Stimulated activated naive CD4-positive, alpha-beta T cell (primary cell): ENCODE measurements at regions not wholly inside any gene's neighbourhood (a gene's known extent, or its start where the extent isn't known, plus 50 kb on each side); places are given as distances from the start of the nearest gene placed in this dataset.
"Not testable (repeated sequence)": the region's sequence is repeated elsewhere in the genome, so short reads cannot be mapped to it uniquely, and the experiment has no call there.

Experiments
- DNase-seq, 6 experiments: peaks; one replicate each; lab custom pipeline; 2025; lab: John Stamatoyannopoulos, UW

DNA sequence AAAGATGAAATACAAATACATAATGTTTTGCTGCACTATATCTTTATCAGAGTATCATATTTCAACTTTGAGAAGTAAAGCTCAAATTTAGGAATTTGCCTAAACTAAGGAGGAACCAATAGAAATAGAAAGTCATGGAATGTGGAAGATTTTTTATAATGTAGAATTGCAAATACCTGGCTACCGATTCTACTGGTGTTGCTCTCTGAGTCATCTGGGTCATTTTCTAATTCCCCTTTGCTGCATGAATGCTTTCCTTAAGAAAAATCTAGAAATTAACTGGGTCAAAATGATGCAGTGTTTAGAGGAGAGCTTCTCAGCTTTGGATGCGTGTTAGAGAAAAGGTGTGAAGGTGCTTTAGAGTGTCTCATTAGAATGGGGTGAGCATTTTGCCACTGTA, 568.9 kb upstream of the ANKRD30A start:
- no peak for DNase-seq

DNA sequence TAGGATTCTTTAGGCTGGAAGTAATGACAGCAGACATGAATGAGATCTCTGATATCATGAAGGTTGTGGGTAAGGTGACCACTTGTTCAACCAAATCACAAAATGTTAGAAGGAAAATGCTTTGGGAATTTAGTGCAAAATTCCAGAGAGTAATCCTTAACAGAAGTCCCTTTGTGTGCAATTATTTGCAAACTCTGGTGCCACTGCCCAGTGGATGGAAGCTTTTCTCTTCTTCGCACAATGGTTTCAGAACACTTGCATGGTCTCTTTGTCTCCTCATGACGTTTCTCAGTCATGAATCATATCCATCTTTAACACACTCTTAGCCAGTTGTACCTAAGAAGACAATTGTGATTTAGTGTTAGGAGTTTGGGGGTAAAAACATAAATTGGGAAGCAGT, 570.4 kb upstream of the ANKRD30A start:
- DNase-seq = no peak

DNA sequence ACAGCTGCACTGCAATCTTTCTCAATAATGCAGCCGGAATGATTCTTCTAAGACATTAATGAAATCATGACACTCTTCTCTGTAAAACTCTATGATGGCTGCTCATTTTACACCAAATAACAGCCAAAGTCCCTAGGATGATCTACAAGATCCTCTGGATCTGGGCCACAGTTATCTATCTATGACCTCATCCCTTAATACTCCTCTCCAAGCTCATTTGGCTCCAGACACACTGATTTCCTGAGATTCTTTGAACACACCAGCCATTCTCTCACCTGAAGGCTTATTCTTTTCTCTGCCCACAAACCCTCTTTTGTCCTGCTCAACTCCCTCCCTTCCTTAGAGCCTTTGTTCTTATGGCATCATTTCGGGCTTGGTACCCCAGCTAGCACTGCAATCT, 577.4 kb upstream of the ANKRD30A start:
- DNase-seq = no peak

DNA sequence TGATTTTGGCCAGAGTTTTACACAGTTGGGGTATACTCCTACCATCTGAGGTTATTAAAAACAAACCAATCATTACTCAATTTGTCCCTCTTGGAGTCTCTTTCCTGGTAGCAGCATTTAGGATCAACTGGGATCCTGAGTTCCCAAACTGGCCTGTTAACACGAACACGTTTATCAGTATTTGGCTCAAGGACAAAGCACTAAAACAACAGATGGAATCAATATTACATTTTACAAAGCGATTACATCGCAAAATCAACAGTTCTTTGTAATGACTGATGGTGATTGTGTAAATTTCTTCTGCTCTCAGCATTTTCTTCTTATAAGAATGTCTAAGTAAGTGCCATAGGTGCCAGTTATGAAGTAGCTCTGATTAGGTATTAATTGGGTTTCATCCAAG, 582.9 kb upstream of the ANKRD30A start:
- no peak for DNase-seq

DNA sequence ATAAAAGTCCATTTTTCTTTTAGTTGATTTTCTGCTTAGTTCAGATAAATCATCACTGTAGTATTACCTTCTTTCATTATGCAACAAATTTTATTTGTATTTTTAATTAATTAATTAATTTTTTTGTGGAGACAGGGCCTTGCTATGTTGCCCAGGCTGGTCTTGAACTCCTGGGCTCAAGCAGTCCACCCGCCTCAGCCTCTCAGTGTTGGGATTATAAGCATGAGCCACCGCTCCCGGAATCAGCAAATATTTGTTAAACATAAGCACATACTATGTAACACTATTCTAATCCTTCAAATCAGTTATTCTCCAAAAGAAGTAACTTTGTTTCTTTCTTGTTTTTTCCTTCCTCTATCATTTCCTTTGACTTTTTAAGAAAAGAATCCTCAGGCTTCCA, 584.8 kb upstream of the ANKRD30A start:
- no peak for DNase-seq

DNA sequence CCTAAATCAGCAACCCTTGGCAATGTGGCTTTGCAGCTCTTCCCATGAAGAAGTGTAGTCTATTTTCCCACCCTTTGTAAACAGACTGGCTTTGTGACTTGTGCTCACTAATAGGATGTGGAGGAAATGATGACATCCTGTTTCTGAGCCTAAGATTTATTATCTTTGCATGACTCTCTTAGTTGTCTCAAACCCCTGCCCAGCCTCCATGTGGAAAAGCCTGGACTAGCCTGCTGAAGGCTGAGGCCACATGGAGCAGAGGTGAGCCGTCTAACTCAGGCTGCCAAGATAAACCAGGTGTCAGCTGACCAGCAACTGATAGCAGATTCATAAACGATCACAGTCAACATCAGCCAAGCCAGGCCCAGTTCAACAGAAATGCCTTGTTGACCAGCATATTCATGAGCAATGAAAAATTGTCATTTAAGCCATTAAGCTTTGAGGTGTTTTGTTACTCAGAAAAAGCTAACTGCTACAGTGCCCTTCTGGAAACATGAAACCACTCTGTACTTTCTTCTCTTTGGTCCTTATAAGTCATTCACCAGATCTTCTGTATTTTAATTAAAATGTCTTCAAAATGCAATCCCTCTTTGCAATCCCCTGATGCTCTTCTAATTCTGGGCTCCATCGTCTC, 586.3 kb upstream of the ANKRD30A start:
- no peak for DNase-seq

DNA sequence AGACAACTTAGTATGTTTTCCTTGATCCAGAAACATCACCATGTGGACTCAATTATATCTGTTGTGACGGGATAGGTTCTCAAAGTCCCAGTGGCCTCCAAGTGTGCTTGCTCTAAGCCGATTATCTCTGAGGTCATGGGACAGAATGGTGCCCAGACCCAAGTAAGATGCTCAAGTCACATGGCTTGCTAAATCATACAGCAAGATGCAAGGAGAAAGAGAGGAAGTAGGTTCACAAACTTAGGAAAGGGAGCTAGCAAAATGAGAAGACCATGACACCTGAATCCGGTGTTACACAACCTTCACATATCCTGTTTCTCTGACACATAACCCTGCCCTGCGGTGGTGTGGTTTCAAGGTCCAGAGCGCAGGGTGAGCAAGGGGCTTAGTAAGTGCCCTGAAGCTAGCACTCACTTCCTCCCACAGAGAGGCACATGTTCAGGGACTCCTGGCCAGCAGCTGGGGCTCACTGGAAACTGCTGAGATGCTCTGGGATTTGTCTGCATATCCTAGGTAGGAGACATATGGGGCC, 590.9 kb upstream of the ANKRD30A start:
- no peak for DNase-seq

DNA sequence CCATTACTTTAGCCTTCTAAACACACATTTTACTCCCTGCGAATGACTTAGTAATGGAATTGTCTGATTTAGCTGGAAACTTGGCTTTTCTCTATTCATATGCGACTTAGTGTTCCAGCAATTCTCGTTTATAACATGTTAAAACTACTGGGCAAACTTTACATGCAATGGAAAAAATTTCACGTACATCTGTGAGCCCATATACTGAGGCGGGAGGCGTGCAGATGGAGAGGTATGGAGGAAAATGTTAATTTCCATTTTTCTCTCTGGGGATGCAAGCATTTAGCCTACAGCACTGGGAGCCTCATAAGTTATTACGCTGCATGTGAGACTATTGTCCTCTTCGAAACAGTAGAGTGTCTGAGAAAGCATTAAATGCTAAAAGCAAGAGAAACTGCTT, 591.5 kb upstream of the ANKRD30A start:
- DNase-seq = no peak

DNA sequence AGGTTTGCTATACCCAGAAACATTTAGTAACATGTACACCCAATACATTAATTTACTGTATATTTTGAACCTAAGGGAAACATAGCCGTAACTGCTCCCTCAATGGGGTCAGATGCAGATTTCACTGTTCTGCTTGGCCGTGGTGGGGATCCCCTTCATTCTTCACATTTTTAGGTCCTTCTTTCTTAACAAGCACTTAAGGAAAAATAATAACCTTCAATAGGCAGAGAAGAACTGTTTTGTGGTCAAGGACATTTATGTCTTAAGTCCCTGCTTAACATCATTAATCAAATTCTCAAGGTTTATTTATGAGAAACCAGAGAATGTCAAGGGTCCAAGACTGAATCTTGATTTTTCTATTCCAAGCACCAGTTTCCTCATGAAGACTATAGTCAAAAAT, 592.1 kb upstream of the ANKRD30A start:
- DNase-seq = no peak

DNA sequence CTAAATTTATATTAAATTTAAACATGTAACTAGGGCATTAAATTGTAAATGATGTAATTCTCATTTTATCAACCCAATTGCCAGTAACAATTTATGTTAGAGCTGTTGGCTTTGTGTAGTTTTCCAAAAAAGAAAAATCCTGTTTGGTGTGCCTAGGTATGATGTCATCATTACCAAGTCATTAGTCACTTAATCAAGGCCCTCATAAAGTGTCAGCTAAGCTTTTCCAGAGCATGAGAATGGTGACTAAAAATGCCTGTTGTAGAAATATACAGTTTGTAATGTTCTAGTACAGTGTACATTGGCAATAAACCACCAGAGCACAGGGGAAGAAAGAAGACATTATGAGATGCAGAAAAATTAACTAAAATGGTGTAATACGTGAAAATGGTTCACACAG, 593.8 kb upstream of the ANKRD30A start:
- no peak for DNase-seq

DNA sequence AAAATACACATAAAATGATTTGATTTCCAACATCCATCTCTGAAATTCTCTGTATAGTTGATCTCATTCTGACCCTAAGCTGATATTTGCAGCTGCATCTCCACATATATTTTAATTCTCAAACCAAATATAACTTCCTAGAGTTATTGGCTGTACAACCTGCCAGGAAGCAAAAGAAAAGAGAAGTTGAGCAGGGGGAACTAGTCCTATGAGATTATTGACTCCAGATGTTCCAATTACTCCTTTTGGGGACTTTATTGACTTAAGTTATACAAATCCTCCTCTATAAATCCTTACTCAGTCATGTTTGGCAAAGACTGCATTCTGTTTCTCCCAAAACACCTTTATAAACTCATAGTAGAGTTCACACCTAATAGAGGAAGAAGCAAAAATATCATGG, 599.4 kb upstream of the ANKRD30A start:
- no peak for DNase-seq

DNA sequence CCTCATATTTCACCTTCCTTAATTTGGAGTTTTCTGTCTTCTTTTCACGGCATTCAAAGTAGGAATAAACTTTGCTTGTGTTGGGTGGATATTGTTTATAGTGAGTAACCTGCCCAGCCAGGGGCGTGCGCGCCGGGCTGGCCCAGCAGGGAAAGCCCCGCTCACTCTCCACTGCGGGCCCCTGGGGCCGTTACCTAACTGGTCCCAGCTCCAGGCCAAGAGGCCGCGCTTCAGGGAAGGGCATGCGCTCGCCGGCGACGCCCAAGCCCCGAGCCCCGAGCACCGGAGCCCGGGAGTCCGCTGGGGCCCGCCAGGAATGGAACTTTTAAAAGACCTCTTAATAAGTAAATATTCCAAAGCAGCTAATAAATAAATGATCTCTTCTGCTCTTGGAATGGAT, 601.3 kb upstream of the ANKRD30A start:
- not testable (repeated sequence) for DNase-seq

DNA sequence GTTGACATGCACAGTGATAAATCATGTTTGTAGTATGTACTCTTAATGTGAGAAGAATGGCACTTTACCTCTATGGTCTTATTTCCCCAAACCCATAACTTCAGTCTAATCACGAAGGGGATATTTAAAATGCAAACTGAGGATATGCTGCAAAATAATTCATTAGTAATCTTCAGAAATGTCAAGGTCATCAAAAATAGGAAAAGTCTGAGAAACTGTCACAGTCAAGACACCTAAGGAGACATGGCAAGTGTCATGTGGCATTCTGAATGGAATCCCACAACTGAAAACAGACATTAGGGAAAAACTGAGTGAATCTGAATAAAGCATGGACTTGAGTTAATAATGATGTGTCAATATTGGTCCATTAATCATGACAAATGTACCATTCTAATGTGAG, 605.5 kb upstream of the ANKRD30A start:
- DNase-seq = no peak

DNA sequence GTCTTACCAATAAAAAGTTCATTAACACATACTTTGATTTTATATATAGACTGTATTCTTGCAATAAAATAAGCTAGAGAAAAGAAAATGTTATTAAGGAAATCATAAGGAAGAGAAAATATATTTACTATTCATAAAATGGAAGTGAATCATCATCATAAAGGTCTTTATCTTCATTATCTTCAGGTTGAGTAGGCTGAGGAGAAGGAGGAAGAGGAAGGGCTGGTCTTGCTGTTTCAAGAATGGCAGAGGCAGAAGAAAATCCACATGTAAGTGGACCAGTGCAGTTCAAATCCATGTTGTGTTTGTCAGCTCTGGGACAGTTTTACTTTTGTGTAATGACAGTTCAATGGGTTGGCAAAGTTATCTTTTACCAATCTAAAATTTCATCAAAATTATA, 609.1 kb upstream of the ANKRD30A start:
- no peak for DNase-seq

DNA sequence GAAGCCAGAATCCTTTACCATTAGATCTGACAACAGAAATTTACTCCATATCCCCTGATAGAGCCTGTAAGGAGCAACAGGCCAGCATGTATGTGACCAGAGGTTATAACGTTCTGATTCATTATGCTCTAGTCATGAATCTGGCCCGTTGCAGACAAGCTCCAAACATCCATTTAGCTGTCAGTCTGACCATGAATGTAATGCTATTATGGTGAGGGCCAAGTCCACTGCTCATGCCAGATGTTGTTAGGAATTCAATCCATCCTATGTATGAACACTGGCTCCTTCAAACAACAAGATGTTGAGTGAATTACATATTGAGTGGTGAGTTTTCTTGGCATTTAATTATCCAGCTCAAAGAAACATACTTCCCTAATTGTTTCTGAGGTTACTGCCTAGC, 610.1 kb upstream of the ANKRD30A start:
- no peak for DNase-seq

DNA sequence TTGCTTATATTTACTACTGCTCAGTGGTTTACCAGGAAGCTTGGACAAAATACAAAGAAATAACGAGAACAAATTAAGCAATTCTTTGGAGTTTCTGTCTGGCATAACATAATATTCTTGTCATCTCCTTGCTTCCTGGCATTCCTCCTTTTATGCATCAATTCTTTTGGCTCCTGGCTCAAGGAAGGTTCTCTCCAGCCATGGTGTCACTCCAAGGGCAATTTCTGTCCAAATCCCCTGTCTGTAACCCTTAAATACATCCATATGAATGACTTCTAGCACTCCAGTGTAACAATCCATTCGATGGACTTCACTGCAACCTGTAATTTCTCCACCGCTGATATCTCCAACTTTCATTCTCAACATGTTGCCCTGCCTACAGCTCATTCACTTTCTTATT, 617.7 kb upstream of the ANKRD30A start:
- no peak for DNase-seq

DNA sequence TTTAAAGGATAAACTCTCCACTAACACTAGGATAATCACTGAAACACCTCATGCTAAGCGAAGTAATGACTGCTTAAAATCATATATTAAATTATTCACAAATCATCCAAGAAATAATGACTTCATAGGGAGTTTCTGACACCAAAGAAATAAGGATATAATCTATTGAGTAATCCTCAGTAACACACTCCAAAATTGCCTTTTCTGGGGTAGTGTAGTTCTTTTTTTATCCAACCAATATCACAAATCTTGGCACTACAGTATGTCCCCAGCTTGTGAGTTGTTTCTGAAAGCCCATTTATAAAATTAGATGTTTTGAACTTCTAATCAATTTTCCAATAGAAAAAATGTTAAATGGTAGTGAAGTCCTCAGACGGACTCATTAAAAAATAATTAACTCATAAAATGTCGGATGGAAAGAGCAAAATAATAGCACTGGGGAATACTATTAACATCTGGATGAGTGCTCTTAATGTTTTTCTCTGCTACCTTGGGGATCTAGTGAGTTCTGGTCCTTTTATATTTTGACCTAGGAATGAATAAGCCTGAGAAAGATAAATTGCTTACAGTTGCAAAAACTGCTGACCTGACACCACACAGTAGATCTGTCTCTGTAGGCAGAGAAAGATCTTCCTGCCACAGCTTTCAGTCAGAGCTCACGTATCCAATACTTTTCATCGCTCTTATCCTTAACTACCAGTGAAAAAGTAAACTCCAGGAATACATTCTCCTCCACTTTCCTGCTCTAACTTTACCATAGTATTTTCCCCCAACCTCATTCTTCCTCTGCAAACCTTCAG, 618.5 kb upstream of the ANKRD30A start:
- no peak for DNase-seq

DNA sequence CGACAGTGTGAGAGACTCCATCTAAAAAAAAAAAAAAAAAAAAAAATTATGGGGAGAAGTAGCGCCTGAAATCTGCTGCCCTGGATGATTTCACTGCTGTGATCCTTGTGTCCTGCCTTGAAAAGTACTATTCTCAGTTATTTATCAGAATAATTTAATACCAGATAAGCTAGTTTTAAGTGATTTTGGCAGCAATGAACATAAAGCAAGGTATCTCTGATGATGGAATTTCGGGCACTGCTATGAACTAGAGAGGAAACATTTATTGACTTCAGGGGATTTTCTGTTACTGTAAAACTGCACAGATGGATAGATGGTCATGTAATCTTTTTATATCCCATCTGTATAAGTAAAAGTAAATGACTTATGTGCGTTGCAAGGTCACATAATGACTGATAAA, 619.1 kb upstream of the ANKRD30A start:
- no peak for DNase-seq

DNA sequence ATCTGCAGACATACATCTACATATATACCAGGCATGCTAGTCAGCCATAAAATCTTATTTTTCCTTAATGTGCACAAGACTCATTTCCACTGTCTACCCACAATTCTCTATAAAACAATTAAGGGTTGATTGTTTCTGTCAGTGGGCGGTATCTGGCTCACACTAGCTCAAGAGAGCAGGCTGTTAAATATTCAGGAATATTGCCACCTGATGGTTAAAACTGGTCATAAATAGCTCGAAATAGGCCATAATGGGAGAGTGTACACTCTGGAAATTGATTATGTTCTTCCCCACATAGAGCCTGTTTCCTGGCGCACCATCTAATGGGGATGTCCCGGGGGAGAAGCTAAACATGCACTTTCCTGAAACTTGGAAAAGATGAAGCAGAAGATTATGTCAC, 620.6 kb upstream of the ANKRD30A start:
- DNase-seq = no peak

DNA sequence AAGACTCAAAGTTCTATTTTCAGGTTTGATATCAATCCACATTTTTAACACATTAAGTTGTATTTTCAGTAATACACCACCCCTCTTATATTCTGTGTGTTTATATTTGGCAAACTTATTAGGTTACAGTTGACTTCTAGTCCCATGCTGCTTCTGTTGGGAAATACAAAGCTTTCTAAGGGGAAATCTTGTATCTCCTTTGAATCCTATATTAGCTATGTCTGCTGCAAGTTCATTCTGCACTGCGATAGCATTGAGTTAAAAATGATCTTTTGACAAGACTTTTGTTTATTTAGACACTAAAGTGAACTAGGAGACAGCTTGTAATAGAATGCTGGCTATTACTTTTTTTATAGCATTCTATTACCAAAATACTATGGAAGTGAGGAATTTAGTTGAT, 625.1 kb upstream of the ANKRD30A start:
- no peak for DNase-seq

DNA sequence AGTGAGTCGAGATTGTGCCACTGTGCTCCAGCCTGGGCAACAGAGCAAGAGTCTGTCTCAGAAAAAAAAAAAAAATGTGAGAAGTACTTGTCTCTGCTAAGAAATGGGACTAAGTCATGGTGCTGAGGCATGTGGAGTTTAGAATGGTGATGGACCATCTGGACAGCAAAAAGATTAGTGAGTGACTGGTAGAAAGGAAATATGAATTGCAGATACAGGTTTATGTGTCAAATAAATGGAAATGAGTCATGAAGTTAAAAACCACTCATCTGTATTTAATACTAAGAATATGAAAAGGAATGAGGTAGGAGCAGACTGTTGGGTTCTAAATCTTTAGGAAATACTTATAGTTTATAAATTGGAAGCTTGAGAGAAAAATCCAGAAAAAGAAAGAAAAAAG, 625.7 kb upstream of the ANKRD30A start:
- no peak for DNase-seq

DNA sequence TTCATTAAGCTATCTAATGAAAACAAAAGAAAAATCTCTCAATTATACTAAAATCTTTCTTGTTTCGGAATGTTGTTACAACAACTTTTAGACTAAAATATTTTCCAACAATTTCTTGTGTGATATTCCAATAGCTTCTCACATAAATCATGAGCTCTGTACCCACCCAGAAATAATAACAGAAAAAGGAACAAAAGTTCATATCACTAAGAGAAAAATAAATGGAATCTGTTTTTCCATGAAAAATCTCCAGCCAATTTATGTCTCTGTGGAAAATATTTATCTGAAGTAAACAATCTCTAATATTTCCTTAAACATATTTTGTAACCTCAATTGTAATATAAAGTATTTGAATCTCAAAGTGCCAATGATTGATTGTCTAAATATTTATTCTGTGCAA, 628.6 kb upstream of the ANKRD30A start:
- no peak for DNase-seq

DNA sequence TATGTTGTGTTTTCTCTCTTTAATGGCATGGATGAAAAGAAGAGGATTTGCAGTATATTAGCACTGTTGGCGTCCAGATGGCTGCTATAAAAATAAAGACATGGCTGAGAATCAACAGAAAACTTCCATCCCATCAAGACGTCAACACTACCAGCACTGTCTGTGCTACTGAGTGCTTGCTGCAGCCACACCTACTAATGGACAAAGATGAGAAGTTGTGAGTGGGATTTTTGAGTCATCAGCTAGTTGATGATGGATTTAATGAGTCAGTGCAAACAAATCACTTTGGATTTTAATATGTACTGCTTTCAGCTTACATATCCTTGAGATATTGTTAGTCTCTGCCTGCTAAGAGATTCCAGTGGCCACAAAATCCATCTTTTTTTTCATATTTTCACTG, 631.0 kb upstream of the ANKRD30A start:
- DNase-seq = no peak

DNA sequence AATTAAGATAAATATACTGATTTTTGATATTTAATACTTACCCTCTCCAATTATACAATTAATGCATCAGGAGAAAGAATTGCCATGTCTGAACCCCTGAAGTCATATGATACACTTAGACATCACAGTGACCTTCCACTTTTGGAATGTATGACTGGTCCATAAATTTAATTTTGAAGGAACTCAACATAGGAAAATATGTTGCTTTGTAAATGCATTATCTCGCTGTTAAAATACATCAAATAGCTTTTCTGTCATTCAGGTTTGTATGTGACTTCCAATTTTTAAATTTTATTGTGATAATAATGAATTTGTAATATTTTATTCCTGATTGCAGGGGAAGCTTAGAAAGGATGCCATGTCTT, 631.9 kb upstream of the ANKRD30A start:
- DNase-seq = no peak
